ENCODE measurements at regions not wholly inside any gene's neighbourhood (a gene's known extent, or its start where the extent isn't known, plus 50 kb on each side); places are given as distances from the start of the nearest gene placed in this dataset.

GRCh38 chr4:23582671-23583070 lies 307.2 kb downstream of the PPARGC1A start:
- H3K18ac ChIP-seq (ENCODE audit: insufficient read length, low read depth, low read length): no peak overlapping the region
- no peak overlapping the region for H3K27ac ChIP-seq (ENCODE audit: insufficient read length, low read depth, low read length)
- H3K27ac Mint-ChIP-seq: no peak overlapping the region
- H3K9ac ChIP-seq (ENCODE audit: extremely low read depth, insufficient read length, low read length): no peak overlapping the region
- H3T11ph ChIP-seq (ENCODE audit: low read length): no peak overlapping the region
- no peaks in the 10 kb centered on the region for H4K20me1 ChIP-seq (ENCODE audit: control insufficient read depth, insufficient read depth, insufficient read length)
- no peak for DNase-seq
- H3K9me3 ChIP-seq (ENCODE audit: control insufficient read depth, low read depth, low read length): no peaks in the 10 kb centered on the region
- no peak overlapping the region for H2BK15ac ChIP-seq (ENCODE audit: low read depth, low read length)
- H3K36me3 Mint-ChIP-seq (ENCODE audit: insufficient read depth in 1 of 3, low read depth in 3 of 3): no peaks in the 10 kb centered on the region
- no peak overlapping the region for H2BK12ac ChIP-seq (ENCODE audit: insufficient read length, low read depth, low read length)
- H4K91ac ChIP-seq (ENCODE audit: insufficient read length, low read depth, low read length): no peak overlapping the region
- no peak overlapping the region for H3K23ac ChIP-seq (ENCODE audit: insufficient read length, low read depth, low read length)
- no peaks in the 10 kb centered on the region for H3K9me3 Mint-ChIP-seq
- no peak overlapping the region for H3K14ac ChIP-seq (ENCODE audit: insufficient read depth, low read length)
- no peaks in the 10 kb centered on the region for H3K79me1 ChIP-seq (ENCODE audit: insufficient read depth, low read depth, low read length, poor library complexity, severe bottlenecking)
- H2BK5ac ChIP-seq (ENCODE audit: insufficient read length, low read length): no peak overlapping the region
- no peaks in the 10 kb centered on the region for H3K27me3 Mint-ChIP-seq (ENCODE audit: low read depth)
- H3K4me1 Mint-ChIP-seq: peaks cover 33 to 34% of the 10 kb centered on the region in 2 experiments
- no peaks in the 10 kb centered on the region for H3K23me2 ChIP-seq (ENCODE audit: insufficient read length, low read depth, low read length, poor library complexity, severe bottlenecking)
- no peak overlapping the region for H2AFZ ChIP-seq (ENCODE audit: low read length)
- H2BK120ac ChIP-seq (ENCODE audit: low read depth, low read length, poor library complexity, severe bottlenecking): no peak overlapping the region
- no peak overlapping the region for H2AK5ac ChIP-seq (ENCODE audit: insufficient read length, low read length)
- H4K5ac ChIP-seq (ENCODE audit: insufficient read length, low read depth, low read length): no peak overlapping the region
- no peak overlapping the region for H3K56ac ChIP-seq (ENCODE audit: insufficient read length, low read depth, low read length)
- H2BK20ac ChIP-seq (ENCODE audit: low read depth, low read length, poor library complexity, severe bottlenecking): no peak overlapping the region
- no peak overlapping the region for H3K4me3 Mint-ChIP-seq
- no peak overlapping the region for H4K8ac ChIP-seq (replicated peaks; ENCODE audit: insufficient read length, low read depth, low read length)
- no peak overlapping the region for H3K4ac ChIP-seq (ENCODE audit: low read depth, low read length)
- no CpG with 5 or more reads among the region's 1 CpG for WGBS (ENCODE audit: extremely low coverage, insufficient read length, low lambda C conversion rate)
- peaks cover 3% of the 10 kb centered on the region for H3K4me1 ChIP-seq (ENCODE audit: insufficient read depth, low read length)
- H3K27me3 ChIP-seq (ENCODE audit: insufficient read depth, low read length): no peaks in the 10 kb centered on the region
- no peak for TF ChIP-seq CTCF (conservative IDR thresholded peaks at IDR 0.05)
- H3K4me2 ChIP-seq (ENCODE audit: insufficient read depth, insufficient read length, low read length): no peak overlapping the region
- H3K79me2 ChIP-seq (ENCODE audit: insufficient read depth, low read length): no peaks in the 10 kb centered on the region
